GM21367 (cell line): ENCODE measurements at regions not wholly inside any gene's neighbourhood (a gene's known extent, or its start where the extent isn't known, plus 50 kb on each side); places are given as distances from the start of the nearest gene placed in this dataset.
A peak's percentile ranks its signal among the peaks of the same experiment; 100 is the strongest.
"Not testable (repeated sequence)": the region's sequence is repeated elsewhere in the genome, so short reads cannot be mapped to it uniquely, and the experiment has no call there.

Experiments
- ATAC-seq: cut with Tn5 transposase; IDR thresholded peaks from one replicate; pipeline ENCODE4 v1.9.1; 2021; ENCODE audit not compliant: unreplicated experiment

- ATAC-seq: peak; percentile 74
Measured at GRCh38 chr10:30736685-30737232, 107.2 kb upstream of the LYZL2 start.

GRCh38 chr10:30734901-30735300 is 105.3 kb upstream of the LYZL2 start:
- no peak for ATAC-seq

GRCh38 chr10:30732671-30733070 is 103.1 kb upstream of the LYZL2 start:
- no peak for ATAC-seq

DNA sequence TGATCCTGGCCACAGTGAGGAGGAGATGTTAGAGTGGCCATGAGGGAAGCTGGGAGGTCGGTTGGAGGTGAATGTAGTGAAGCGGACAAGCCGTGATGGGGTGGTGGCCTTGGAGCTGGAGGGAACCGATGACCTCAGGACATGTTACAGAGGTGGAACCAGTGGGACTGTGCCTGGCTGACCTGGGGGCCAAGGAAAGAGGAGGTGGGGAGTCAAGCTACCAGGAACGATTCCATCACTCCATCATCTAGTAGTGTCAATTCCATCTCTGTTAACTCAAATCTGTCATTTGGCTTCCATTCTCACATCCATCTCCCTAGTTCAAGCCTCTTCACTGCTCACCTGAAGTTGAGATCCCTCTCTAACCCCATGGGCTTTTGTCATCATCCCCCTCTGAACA is 102.4 kb upstream of the LYZL2 start:
- no peak for ATAC-seq

DNA sequence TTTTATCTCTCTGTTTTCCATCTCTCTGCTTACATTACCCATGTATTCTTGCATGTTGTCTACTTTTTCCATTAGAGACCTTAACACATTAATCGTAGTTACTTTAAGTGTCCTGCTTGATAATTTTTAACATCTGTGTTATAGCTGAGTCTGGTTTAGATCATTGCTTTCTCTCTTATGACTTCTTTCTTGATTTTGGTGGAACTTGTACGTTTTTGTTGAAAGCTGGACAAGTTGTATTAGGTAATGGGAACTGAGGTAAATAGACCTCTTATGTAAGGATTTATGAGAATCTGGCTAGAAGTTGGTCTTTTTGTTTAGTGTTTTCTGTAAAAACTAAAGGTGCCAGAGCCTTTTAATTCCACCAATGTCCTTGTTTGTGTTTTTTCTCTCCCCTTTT is 100.8 kb upstream of the LYZL2 start:
- ATAC-seq: no peak

GRCh38 chr10:30728766-30729165 is 99.2 kb upstream of the LYZL2 start:
- no peak for ATAC-seq

GRCh38 chr10:30728127-30728526 is 98.6 kb upstream of the LYZL2 start:
- ATAC-seq: no peak

DNA sequence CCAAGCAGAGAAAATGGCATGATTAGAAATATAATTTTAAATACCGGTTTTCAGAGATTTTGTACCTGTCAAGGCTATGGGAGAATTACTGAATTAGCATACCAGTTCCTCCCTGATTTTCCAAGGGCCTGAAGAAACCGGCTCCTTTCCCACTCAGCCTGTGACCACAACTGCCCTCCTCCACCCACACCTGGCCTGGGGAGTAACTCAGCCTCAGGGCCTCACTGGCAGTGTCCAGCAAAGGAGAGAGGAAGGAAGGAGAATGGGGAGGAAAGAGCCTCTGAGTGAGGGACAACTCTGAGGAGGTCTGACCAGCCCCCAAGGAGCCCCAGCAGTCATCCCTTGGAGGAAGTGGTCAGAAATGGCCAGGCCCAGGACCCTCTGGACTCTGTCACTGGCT is 98.0 kb upstream of the LYZL2 start:
- no peak for ATAC-seq

- ATAC-seq: peak; percentile 81
Measured at GRCh38 chr10:30726783-30727414, 97.3 kb upstream of the LYZL2 start.

DNA sequence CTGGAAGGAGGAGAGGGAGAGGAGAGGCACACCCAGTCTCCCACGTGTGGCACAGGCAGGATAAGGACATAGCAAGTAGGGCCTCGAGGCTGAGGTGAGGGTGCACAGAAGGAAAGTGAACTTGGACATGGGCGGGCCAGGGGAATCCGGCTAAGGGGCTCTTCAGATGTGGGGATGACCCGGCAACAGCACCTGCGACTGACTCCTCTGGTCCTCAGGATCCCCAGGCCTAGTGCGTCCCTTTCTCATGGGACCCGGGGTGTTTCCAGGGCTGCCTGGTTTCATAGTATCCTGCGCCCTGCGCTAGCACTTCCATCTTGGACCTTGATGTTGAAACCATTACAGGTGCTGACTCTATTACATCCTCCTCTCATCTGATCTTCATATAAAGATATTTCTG is 96.1 kb upstream of the LYZL2 start:
- ATAC-seq: no peak

GRCh38 chr10:30724296-30724695 is 94.7 kb upstream of the LYZL2 start:
- ATAC-seq: no peak

DNA sequence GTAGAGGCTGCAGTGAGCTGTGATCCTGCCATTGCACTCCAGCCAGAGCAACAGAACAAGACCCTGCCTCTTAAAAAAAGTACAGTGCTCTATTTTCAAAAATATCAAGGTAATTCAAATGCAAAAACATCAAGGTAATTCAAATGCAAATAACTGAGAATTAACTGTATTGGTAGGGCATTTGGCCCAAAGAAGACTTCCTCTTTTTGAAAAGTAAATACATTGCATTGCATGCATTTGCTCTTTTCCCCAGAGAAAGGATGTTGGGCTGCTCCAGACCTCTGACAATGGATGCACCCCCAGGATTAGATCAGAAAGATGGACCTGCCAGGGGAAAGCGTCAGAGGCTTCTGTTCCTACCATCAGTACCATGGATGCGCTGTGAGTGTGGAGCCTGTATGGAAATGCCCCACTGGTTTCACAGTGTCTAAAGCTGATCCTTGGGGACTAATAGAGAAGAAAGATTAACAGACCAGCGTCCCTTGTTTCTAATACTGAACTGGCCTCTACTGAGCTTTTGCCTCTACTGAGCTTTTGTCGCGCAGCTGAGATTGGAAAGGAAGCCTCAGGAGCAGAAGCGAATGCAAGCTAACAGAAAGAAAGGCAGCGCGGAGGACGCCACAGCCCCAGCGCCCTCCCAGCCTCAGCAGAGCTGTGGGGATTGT is 93.5 kb upstream of the LYZL2 start:
- ATAC-seq: no peak

- no peak for ATAC-seq
Measured at GRCh38 chr10:30719832-30720231, 90.3 kb upstream of the LYZL2 start.

DNA sequence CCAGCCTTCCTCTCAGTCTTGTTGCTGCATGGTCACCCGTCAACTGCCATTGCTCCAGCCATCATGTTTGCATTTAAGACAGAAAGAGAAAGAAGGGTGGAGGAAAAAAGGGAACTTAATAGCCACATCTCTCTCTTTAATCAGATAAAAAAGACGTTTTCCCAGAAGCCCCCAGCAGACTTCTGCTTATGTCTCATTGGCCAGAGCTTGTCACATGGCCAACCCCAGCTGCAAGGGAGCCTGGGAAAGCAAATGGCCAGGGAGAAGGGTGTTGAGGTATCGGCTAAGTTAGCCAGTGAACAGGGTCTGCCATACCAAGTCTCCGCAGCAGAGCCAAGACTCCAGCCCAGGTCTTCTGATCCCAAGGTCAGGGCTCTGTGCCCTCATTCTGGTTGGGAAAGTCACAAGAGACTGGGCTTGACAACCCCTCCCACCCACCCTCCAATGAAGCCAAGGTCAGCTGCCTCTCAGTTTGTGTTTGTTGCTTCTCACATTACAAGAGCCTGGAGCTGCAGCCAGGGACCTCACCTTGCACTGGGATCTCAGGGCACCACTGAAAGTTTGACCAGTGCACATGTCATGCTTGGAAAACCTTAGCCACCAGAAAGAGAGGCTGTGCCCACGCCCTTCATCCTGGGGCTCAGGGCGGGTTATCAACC is 80.3 kb upstream of the LYZL2 start:
- no peak for ATAC-seq

GRCh38 chr10:30709229-30709628 is 79.7 kb upstream of the LYZL2 start:
- ATAC-seq: no peak

DNA sequence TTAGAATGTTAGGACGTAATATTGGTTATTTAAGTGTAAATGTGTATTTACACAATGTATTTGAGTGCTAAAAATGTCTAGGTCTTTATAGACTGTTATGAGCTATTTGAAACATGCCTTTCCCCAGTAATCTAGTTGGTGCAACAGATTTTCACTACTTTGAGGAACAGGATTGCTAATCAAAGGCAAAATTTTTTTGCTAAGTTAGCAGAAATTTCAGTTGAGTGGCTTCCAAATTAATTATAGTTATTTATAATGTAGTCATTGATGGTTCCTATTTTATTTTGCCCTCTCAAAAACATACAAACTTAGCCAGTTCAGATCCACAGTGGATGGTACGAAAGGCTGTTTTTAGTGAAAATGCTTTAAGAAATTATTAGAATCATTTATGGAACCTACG is 78.7 kb upstream of the LYZL2 start:
- ATAC-seq: no peak

- ATAC-seq: not testable (repeated sequence)
Measured at GRCh38 chr10:30706189-30706588, 76.6 kb upstream of the LYZL2 start.

DNA sequence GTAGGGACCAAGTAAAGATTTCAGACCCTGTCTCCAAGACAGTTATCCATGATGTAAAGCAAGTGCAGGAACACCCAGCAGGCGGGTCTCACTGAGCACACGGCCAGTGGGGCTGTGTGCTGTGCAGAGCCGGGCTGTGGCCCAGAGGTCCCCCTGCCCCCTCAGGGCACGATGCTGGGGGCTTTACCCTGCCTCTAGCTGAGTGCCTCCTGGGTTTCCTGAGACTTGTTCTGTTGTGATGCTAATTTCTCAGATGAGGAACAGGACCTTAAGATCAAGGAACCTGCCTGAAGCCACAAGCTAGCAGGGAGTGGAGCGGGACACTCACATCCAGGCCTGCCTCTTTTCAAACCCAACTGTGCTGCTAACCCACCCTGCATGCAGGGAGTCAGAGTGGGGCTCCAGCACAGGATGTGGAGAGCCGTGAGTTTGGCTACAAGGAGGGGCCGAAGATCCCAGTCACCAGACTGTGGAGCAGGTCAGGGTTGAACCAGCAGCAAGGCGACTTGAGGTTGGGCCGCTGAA is 76.1 kb upstream of the LYZL2 start:
- ATAC-seq: peak; percentile 16

DNA sequence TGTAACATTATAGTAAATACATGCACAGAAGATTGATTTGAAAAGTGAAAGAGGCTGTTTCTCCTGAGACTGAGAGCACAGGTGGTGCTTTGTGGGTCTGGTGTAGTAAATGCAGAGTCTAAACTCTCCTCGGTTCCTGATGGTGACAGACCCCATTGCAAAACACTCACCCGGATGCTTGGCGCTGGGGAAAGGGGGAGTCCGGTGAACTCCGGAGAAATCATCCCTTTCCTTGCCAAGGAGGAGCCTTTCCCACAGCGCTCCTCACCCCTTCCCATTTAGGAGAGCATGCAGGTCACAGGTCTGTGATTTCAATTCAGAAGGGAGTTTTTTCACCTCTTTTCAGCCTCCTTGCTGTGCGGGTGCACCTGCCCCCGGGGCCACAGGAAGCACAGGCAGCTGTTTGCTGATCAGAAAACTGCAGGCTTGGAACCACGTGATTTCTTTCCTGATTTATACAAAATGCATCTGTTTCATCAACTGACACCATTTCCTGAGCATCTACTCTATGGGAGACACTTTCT is 75.6 kb upstream of the LYZL2 start:
- ATAC-seq: peak; percentile 37

DNA sequence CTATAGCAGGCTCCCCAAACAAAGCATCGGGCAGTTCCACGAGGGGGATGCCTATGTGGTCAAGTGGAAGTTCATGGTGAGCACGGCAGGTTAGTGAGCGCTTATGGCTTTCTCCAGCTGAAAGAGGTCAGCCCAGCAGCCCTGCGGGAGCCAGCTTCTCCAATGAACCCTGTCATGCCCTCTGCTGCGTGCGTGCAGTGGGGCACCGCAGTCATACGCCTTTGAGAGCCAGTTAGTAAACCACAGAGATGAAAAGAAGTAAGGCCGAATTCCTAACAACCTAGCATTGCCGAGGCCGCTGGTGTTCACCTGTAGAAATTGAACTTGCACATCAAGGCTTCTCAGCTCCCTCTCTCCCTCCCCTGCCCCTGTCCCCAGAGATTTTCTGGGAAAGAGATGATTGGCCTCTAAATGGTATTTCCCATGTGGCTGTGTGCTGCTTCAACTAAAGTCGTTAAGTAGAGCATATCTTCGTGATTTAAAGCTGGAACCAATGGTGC is 75.1 kb upstream of the LYZL2 start:
- not testable (repeated sequence) for ATAC-seq

GRCh38 chr10:30704026-30704600 is 74.6 kb upstream of the LYZL2 start:
- no peak for ATAC-seq
